ENCODE measurements at regions not wholly inside any gene's neighbourhood (a gene's known extent, or its start where the extent isn't known, plus 50 kb on each side); places are given as distances from the start of the nearest gene placed in this dataset.
A peak's percentile ranks its signal among the peaks of the same experiment; 100 is the strongest.

- no peak for DNase-seq
Observed at GRCh38 chr12:77347017-77347416, 281.6 kb upstream of the E2F7 start.

GRCh38 chr12:77345336-77345735 lies 280.0 kb upstream of the E2F7 start:
- no peak for DNase-seq

DNA sequence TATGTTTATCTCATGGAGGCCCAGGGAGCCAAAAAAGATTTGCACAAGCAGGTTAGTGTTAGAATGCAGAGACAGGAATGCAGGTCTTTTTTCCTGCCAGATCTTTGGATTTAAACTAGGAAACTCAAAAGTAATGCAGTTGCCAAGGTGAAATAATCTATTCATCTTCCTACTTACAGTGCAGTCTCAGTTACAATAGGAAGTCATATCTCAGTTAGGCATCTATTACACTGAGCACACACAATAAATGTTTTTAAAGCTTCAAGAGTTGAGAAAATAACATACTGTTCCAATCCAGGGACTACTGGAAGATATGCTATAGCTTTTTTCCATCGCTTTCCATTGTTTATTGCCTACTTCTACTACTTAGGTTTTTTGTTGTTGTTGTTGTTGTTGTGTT lies 279.3 kb upstream of the E2F7 start:
- no peak for DNase-seq

DNA sequence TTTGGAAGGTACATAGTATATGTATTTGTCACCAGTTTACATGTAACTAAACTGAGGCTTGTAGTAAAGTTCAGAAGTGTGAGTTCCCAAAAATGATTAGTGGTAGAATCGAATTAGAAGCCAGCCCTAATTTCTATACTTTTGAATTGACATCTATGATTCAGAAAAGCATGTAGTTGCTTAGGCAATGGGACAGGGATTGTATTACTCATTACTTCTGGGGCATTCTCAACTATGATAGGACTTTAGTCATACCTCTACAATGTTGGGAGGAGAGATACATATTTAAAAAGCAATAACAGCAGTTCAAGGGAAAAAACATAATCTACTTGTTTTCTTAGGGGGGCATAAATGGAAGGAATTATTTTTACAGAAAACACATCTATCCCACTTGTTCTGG lies 277.9 kb upstream of the E2F7 start:
- no peak for DNase-seq

GRCh38 chr12:77342253-77342652 lies 276.9 kb upstream of the E2F7 start:
- DNase-seq: no peak

GRCh38 chr12:77339610-77340009 lies 274.2 kb upstream of the E2F7 start:
- DNase-seq: no peak

- DNase-seq: no peak
Observed at GRCh38 chr12:77337362-77337761, 272.0 kb upstream of the E2F7 start.

- DNase-seq: no peak
Observed at GRCh38 chr12:77334806-77335205, 269.4 kb upstream of the E2F7 start.

DNA sequence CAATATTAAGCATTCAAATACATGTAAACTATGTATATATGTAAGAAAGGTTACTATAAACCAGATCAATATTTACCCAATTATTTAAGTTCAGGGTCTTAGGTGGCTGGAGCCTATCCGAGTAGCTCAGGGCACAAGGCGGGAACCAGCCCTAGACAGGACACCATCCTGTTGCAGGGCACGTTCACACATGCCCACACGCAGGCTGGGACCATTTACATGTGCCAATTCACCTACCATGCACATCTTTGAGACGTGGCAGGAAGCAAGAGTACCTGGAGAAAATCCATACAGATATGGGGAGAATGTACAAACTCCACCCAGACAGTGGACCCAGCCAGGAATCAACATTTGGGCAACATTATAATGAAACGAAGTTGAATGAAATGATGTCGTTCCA lies 263.0 kb upstream of the E2F7 start:
- no peak for DNase-seq

- peak; percentile 38 for DNase-seq
Observed at GRCh38 chr12:77325511-77326236, 260.3 kb upstream of the E2F7 start.

- DNase-seq: peak; percentile 80
Observed at GRCh38 chr12:77324763-77325468, 259.5 kb upstream of the E2F7 start.

GRCh38 chr12:77324416-77324762 lies 259.0 kb upstream of the E2F7 start:
- DNase-seq: no peak

- DNase-seq: no peak
Observed at GRCh38 chr12:77323788-77324415, 258.5 kb upstream of the E2F7 start.

DNA sequence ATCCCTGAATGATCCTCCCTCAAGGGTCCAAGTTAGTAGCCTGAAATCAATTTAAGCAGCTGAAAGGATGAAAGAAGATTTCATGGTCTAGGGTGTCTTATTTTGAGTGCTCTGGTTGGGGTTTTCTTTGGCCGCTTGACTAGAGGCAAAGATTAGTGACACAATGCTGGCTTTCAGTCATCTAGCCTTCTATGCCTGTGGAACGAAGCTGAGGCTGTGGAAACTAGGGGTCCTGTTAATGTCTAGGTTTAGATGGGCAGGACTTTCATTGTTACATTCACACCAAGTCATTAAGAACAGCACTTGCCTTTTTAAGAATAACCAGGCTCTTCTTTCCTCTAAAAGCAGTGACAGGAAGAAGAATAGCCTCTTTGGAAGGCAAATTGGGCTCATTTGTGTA lies 253.8 kb upstream of the E2F7 start:
- no peak for DNase-seq

- no peak for DNase-seq
Observed at GRCh38 chr12:77315407-77315806, 250.0 kb upstream of the E2F7 start.

DNA sequence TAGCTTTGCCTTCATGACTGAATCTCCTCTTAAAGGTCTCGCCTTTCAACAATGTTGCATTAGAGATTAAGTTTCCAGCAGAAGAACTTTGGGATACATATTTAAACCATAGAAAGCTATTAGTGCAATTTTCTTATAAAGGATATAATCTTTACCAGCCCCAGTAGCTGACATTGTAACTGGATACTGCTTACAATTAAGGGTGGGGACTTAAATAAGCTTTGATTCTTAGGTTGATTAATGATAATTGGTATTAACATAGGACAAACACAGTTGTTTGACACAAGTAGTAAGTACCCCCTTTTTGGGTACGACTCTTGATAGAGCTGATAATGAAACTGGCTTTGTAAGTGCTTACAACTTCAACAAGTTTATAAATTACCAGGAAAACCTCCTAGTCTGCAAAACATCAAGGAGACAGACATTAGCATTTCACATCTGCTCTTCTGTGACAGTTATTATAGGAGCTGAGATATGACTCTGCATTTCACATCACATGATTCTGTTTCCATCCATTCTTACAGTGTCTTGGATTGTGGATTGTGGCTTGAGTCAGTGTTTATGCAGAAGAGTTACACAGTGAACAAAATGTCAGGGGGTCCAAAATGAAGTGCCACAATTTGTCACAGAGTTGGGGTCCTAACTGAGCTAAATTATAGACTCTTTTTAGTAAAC lies 249.1 kb upstream of the E2F7 start:
- no peak for DNase-seq

GRCh38 chr12:77308056-77308455 lies 242.7 kb upstream of the E2F7 start:
- DNase-seq: no peak

DNA sequence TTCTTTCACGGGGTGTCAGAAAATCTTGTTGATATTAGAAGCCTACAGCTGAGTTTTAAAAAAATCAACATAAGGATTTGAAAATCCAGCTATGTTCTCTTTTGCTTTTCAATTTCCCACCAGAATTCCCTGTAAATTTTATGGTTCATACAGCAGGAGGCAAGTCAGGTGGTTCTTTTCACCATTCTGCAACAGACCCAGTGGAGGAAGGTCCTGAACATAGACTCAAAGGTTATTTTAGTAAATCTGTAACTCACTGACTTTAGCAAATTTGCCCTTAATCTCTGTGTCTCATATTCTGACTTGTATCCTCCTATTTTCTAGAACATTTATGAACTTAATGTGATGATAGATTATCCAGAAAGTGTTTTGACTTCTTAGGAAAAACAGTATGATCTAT lies 235.4 kb upstream of the E2F7 start:
- DNase-seq: no peak

- DNase-seq: no peak
Observed at GRCh38 chr12:77299910-77300669, 234.7 kb upstream of the E2F7 start.

- DNase-seq: no peak
Observed at GRCh38 chr12:77299001-77299400, 233.6 kb upstream of the E2F7 start.

DNA sequence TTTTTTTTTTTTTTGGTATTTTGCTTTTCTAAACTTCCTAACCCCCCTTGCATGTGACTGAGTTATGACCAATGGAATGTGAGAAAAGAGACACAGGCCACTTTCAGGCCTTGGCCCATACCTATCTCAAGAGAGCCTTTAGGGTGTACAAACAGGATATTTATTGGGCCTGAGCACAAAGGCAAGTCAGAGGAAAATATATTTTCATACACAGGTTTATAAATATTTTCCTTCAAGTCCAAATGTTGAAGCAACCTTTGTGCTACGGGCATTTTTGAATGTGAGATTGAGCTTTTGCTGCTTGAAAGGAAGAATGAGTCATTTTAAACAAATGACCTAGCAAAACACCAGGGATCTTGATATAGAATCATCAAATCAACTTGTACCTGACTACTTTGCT lies 228.6 kb upstream of the E2F7 start:
- DNase-seq: no peak

GRCh38 chr12:77274926-77275325 lies 209.6 kb upstream of the E2F7 start:
- no peak for DNase-seq

GRCh38 chr12:77273898-77274297 lies 208.5 kb upstream of the E2F7 start:
- DNase-seq: no peak
